Neuronal stem cell (in vitro differentiated cells): ENCODE measurements at regions not wholly inside any gene's neighbourhood (a gene's known extent, or its start where the extent isn't known, plus 50 kb on each side); places are given as distances from the start of the nearest gene placed in this dataset.
A peak's percentile ranks its signal among the peaks of the same experiment; 100 is the strongest.

ENCODE experiments used
- DNase-seq: peaks from one replicate; pipeline ENCODE4 v3.0.0-alpha.2; 2013; ENCODE audit warnings: low spot score
- H2AFZ ChIP-seq: one replicate; pipeline ENCODE4 v1.6.1; 2013; ENCODE audit warnings: mild to moderate bottlenecking, low read length, inconsistent platforms
- H2AK5ac ChIP-seq: 2 replicates; pipeline ENCODE4 v1.6.1; 2013; ENCODE audit warnings: low read depth, mild to moderate bottlenecking, inconsistent platforms, low read length, moderate library complexity, mixed read lengths
- H2BK120ac ChIP-seq: 2 replicates; pipeline ENCODE4 v1.6.1; 2013; ENCODE audit warnings: low read depth, mild to moderate bottlenecking, inconsistent platforms, low read length, moderate library complexity, mixed read lengths
- H2BK12ac ChIP-seq: one replicate; pipeline ENCODE4 v1.6.1; 2013; ENCODE audit warnings: low read length, inconsistent platforms
- H2BK15ac ChIP-seq: 2 replicates; pipeline ENCODE4 v1.6.1; 2013; ENCODE audit warnings: mild to moderate bottlenecking, low read length, inconsistent platforms, mixed read lengths
- H2BK5ac ChIP-seq: one replicate; pipeline ENCODE4 v1.6.1; 2013; ENCODE audit warnings: inconsistent platforms, mild to moderate bottlenecking, low read length, moderate library complexity
- H3K14ac ChIP-seq: one replicate; pipeline ENCODE4 v1.6.1; 2013; ENCODE audit warnings: low read length, inconsistent platforms
- H3K18ac ChIP-seq: 2 replicates; pipeline ENCODE4 v1.6.1; 2013; ENCODE audit warnings: low read length, inconsistent platforms
- H3K23ac ChIP-seq: 2 replicates; pipeline ENCODE4 v1.6.1; 2013; ENCODE audit warnings: low read depth, mild to moderate bottlenecking, mixed read lengths, low read length, inconsistent platforms; ENCODE audit not compliant: poor library complexity
- H3K27ac ChIP-seq: replicated peaks from 3 replicates; pipeline ENCODE4 v1.5.1; 2013; ENCODE audit warnings: low read length, inconsistent platforms
- H3K27me3 ChIP-seq, 3 experiments: 2 replicates each; pipeline ENCODE4 v1.6.1; 2013; ENCODE audit warnings: low read length in 3 of 3, mild to moderate bottlenecking in 2 of 3, inconsistent platforms in 1 of 3, low read depth in 1 of 3, mixed read lengths in 1 of 3, moderate library complexity in 1 of 3; ENCODE audit not compliant: control insufficient read depth in 3 of 3, insufficient read depth in 3 of 3
- H3K36me3 ChIP-seq, 2 donors: replicated peaks in 1 of 2; 2 replicates each; pipeline ENCODE4 v1.6.1; 2013; ENCODE audit warnings: low read length in 2 of 2; ENCODE audit not compliant: control insufficient read depth in 2 of 2, insufficient read depth in 2 of 2
- H3K4ac ChIP-seq: 2 replicates; pipeline ENCODE4 v1.6.1; 2013; ENCODE audit warnings: inconsistent platforms, mild to moderate bottlenecking, low read length, moderate library complexity
- H3K4me1 ChIP-seq, 2 donors: 1 replicate in 1 of 2; 2 replicates in 1 of 2; pipeline ENCODE4 v1.6.1; 2013; ENCODE audit warnings: low read length in 2 of 2, low read depth in 1 of 2; ENCODE audit not compliant: control insufficient read depth in 2 of 2, insufficient read depth in 1 of 2
- H3K4me2 ChIP-seq: one replicate; pipeline ENCODE4 v1.6.1; 2013; ENCODE audit warnings: mild to moderate bottlenecking, low read length, inconsistent platforms; ENCODE audit not compliant: insufficient read depth, poor library complexity, severe bottlenecking
- H3K4me3 ChIP-seq, 2 donors: 2 replicates each; pipeline ENCODE4 v1.5.1; 2013; ENCODE audit warnings: low read length in 2 of 2, mild to moderate bottlenecking in 2 of 2, inconsistent platforms in 1 of 2, moderate library complexity in 1 of 2
- H3K79me1 ChIP-seq: one replicate; pipeline ENCODE4 v1.6.1; 2013; ENCODE audit warnings: low read depth, mild to moderate bottlenecking, inconsistent platforms, low read length, moderate library complexity
- H3K9ac ChIP-seq: one replicate; pipeline ENCODE4 v1.6.1; 2013; ENCODE audit warnings: mild to moderate bottlenecking, low read depth, low read length, inconsistent platforms; ENCODE audit not compliant: poor library complexity
- H3K9me3 ChIP-seq, 2 donors: replicated peaks in 1 of 2; 2 replicates each; pipeline versions ENCODE3 to v1.6.1; 2013; ENCODE audit warnings: low read length in 2 of 2, mild to moderate bottlenecking in 2 of 2, inconsistent platforms in 1 of 2, low read depth in 1 of 2, mixed read lengths in 1 of 2, moderate library complexity in 1 of 2; ENCODE audit not compliant: control insufficient read depth in 2 of 2, insufficient read depth in 1 of 2
- H4K8ac ChIP-seq: one replicate; pipeline ENCODE4 v1.6.1; 2013; ENCODE audit warnings: low read depth, mild to moderate bottlenecking, inconsistent platforms, low read length, moderate library complexity
- H4K91ac ChIP-seq: one replicate; pipeline ENCODE4 v1.6.1; 2013; ENCODE audit warnings: low read length, low read depth, mild to moderate bottlenecking, inconsistent platforms; ENCODE audit not compliant: poor library complexity
- WGBS, 2 donors: extraction: QIAGEN DNeasy Blood & Tissue Kit; methylation state at CpG; one replicate each; pipeline ENCODE4 v1.1.7; 2013; ENCODE audit warnings: missing lambda C conversion rate in 2 of 2, mixed read lengths in 1 of 2; ENCODE audit not compliant: insufficient read length in 2 of 2, insufficient replicate concordance in 1 of 2; ENCODE audit errors: extremely low coverage in 2 of 2; 5-methylcytosine and 5-hydroxymethylcytosine counted together

- H4K8ac ChIP-seq: no peak overlapping the region
- no peak overlapping the region for H3K23ac ChIP-seq
- no peak overlapping the region for H3K9ac ChIP-seq
- H2BK12ac ChIP-seq: no peak overlapping the region
- H3K4me2 ChIP-seq: no peak overlapping the region
- no peak overlapping the region for H2AK5ac ChIP-seq
- no peaks in the 10 kb centered on the region for H3K9me3 ChIP-seq
- H3K79me1 ChIP-seq: no peaks in the 10 kb centered on the region
- no peaks in the 10 kb centered on the region for H3K36me3 ChIP-seq
- DNase-seq: no peak
- H3K27ac ChIP-seq: no peak overlapping the region
- H3K27me3 ChIP-seq: peaks cover 0 to 2% (median 0%) of the 10 kb centered on the region in 3 experiments
- H2BK15ac ChIP-seq: no peak overlapping the region
- no peak overlapping the region for H2BK5ac ChIP-seq
- no peak overlapping the region for H4K91ac ChIP-seq
- no peak overlapping the region for H2BK120ac ChIP-seq
- no peak overlapping the region for H2AFZ ChIP-seq
- H3K4me1 ChIP-seq: no peaks in the 10 kb centered on the region
- H3K4ac ChIP-seq: no peak overlapping the region
- H3K4me3 ChIP-seq: no peak overlapping the region
- WGBS, 2 donors: no CpG with 5 or more reads among the region's 8 CpGs
- H3K18ac ChIP-seq: no peak overlapping the region
- H3K14ac ChIP-seq: no peak overlapping the region
Measured at GRCh38 chr17:11086646-11087340, 154.2 kb upstream of the SHISA6 start.

GRCh38 chr17:11082559-11082958 is 158.5 kb upstream of the SHISA6 start:
- H4K8ac ChIP-seq: no peak overlapping the region
- no peak overlapping the region for H2BK120ac ChIP-seq
- no peaks in the 10 kb centered on the region for H3K4me1 ChIP-seq
- H3K9me3 ChIP-seq: no peaks in the 10 kb centered on the region
- DNase-seq: peak; percentile 5
- no peak overlapping the region for H2AK5ac ChIP-seq
- no peak overlapping the region for H3K27ac ChIP-seq
- H2AFZ ChIP-seq: no peak overlapping the region
- H3K27me3 ChIP-seq: peaks cover 0 to 2% (median 0%) of the 10 kb centered on the region in 3 experiments
- no peaks in the 10 kb centered on the region for H3K79me1 ChIP-seq
- H3K9ac ChIP-seq: no peak overlapping the region
- H3K18ac ChIP-seq: no peak overlapping the region
- no peak overlapping the region for H3K4ac ChIP-seq
- no peak overlapping the region for H3K4me3 ChIP-seq
- H3K4me2 ChIP-seq: no peak overlapping the region
- H2BK15ac ChIP-seq: no peak overlapping the region
- H2BK12ac ChIP-seq: no peak overlapping the region
- no peak overlapping the region for H3K23ac ChIP-seq
- no peak overlapping the region for H3K14ac ChIP-seq
- no peak overlapping the region for H2BK5ac ChIP-seq
- H4K91ac ChIP-seq: no peak overlapping the region
- no peaks in the 10 kb centered on the region for H3K36me3 ChIP-seq

- no peak overlapping the region for H3K4me3 ChIP-seq
- DNase-seq: no peak
- no peak overlapping the region for H2BK15ac ChIP-seq
- no CpG with 5 or more reads among the region's 3 CpGs for WGBS, 2 donors
- no peak overlapping the region for H2AK5ac ChIP-seq
- no peak overlapping the region for H2BK5ac ChIP-seq
- no peak overlapping the region for H4K8ac ChIP-seq
- H3K79me1 ChIP-seq: no peaks in the 10 kb centered on the region
- H3K4me1 ChIP-seq: no peaks in the 10 kb centered on the region
- no peak overlapping the region for H3K14ac ChIP-seq
- H3K18ac ChIP-seq: no peak overlapping the region
- H3K27ac ChIP-seq: no peak overlapping the region
- H2AFZ ChIP-seq: no peak overlapping the region
- no peak overlapping the region for H3K9ac ChIP-seq
- H4K91ac ChIP-seq: no peak overlapping the region
- no peak overlapping the region for H3K23ac ChIP-seq
- H3K4me2 ChIP-seq: no peak overlapping the region
- H3K36me3 ChIP-seq: no peaks in the 10 kb centered on the region
- no peak overlapping the region for H2BK12ac ChIP-seq
- no peak overlapping the region for H3K4ac ChIP-seq
- H2BK120ac ChIP-seq: no peak overlapping the region
- peaks cover 0 to 2% (median 0%) of the 10 kb centered on the region in 3 experiments for H3K27me3 ChIP-seq
- H3K9me3 ChIP-seq: no peaks in the 10 kb centered on the region
Measured at GRCh38 chr17:11081342-11081741, 159.7 kb upstream of the SHISA6 start.

- Histone ChIP-seq H3K23ac (no peak overlapping the region), H3K18ac (no peak overlapping the region), H3K79me1 (no peaks in the 10 kb centered on the region), H2AK5ac (no peak overlapping the region), H2BK120ac (no peak overlapping the region), H3K27me3 (peaks cover 0 to under 1% (median 0%) of the 10 kb centered on the region in 3 experiments), H3K9me3 (no peaks in the 10 kb centered on the region), H2AFZ (no peak overlapping the region), H4K8ac (no peak overlapping the region), H3K4ac (no peak overlapping the region), H3K4me2 (no peak overlapping the region), H2BK5ac (no peak overlapping the region), H3K9ac (no peak overlapping the region), H3K14ac (no peak overlapping the region), H3K36me3 (no peaks in the 10 kb centered on the region), H3K4me1 (peaks cover 0 to 3% of the 10 kb centered on the region in 2 donors), H2BK12ac (no peak overlapping the region), H4K91ac (no peak overlapping the region), H3K27ac (no peak overlapping the region), H2BK15ac (no peak overlapping the region), H3K4me3 (no peak overlapping the region)
- DNase-seq: no peak
- WGBS, 2 donors: no CpG with 5 or more reads among the region's 1 CpG
Measured at GRCh38 chr17:11077673-11078072, 163.3 kb upstream of the SHISA6 start.
